K562 (cell line): ENCODE measurements at regions not wholly inside any gene's neighbourhood (a gene's known extent, or its start where the extent isn't known, plus 50 kb on each side); places are given as distances from the start of the nearest gene placed in this dataset.

Experiments
- ATAC-seq: fragments of 200-7000 bp; cut with Tn5 transposase; 3 replicates; pipeline ENCODE4 v1.9.1; 2020; ENCODE audit warnings: moderate library complexity
- BruUV-seq: library from RNA; stranded (reverse); fragments of 400-500 nt; replicated peaks from 2 replicates; lab custom pipeline; 2021; lab: Mats Ljungman, UMichigan
- CTCF ChIA-PET: fragments of 300-600 bp; formaldehyde crosslinking; extraction: SDS; loops from one replicate; lab custom pipeline; 2021; ENCODE audit warnings: low intra/inter-chr PET ratio; lab: Yijun Ruan, JAX
- POLR2A ChIA-PET: fragments of 300-600, 350-650 bp; sonication (Branson Sonifier 250); formaldehyde crosslinking; extraction: SDS; loops from one replicate; lab custom pipeline; 2021; ENCODE audit warnings: antibody characterized with exemption, inconsistent platforms; lab: Yijun Ruan, JAX
- DNase-seq, 4 experiments: peaks; one replicate each; pipeline versions ENCODE4 v3.0.0 to v3.0.0-alpha.2; 2011 to 2018; ENCODE audit warnings: low spot score in 3 of 4, mixed read lengths in 3 of 4; ENCODE audit errors: extremely low read depth in 1 of 4
- FAIRE-seq: peaks from 2 replicates; lab custom pipeline; 2011; peaks lifted over from hg19 to GRCh38; lab: Jason Lieb, UNC
- H2AFZ ChIP-seq: 2 replicates; pipeline ENCODE4 v1.6.0; 2011; ENCODE audit warnings: low read depth, low read length, control low read depth, inconsistent platforms
- H3K27ac ChIP-seq: fragments of 200-600 bp; 3 replicates; pipeline ENCODE4 v1.8.0; 2011; ENCODE audit warnings: low read depth, mild to moderate bottlenecking, control low read depth, inconsistent platforms, low read length, moderate library complexity, mixed read lengths; ENCODE audit errors: extremely low read depth
- H3K27me3 ChIP-seq, 2 experiments: fragments of 300-600 bp in 1 of 2; 2 replicates in 1 of 2; 3 replicates in 1 of 2; pipeline versions ENCODE4 v1.6.0 to v1.8.0; 2011; ENCODE audit warnings: inconsistent platforms in 2 of 2, low read length in 2 of 2, mild to moderate bottlenecking in 1 of 2, mixed read lengths in 1 of 2, moderate library complexity in 1 of 2; ENCODE audit not compliant: control insufficient read depth in 2 of 2, insufficient read depth in 2 of 2
- H3K36me3 ChIP-seq: fragments of 300-600 bp; 3 replicates; pipeline ENCODE4 v1.8.0; 2011; ENCODE audit warnings: mild to moderate bottlenecking, low read length, inconsistent platforms; ENCODE audit not compliant: control insufficient read depth, insufficient read depth
- H3K4me1 ChIP-seq, 2 experiments: fragments of 200-600 bp in 1 of 2; replicated peaks in 1 of 2; 2 replicates in 1 of 2; 3 replicates in 1 of 2; pipeline versions ENCODE4 v1.5.1 to v1.8.0; 2011; ENCODE audit warnings: inconsistent platforms in 2 of 2, low read length in 2 of 2, mild to moderate bottlenecking in 1 of 2, mixed read lengths in 1 of 2, moderate library complexity in 1 of 2; ENCODE audit not compliant: control insufficient read depth in 2 of 2, insufficient read depth in 2 of 2
- H3K4me2 ChIP-seq: 2 replicates; pipeline ENCODE4 v1.6.1; 2011; ENCODE audit warnings: low read length, control low read depth, inconsistent platforms, mixed read lengths; ENCODE audit not compliant: insufficient read depth
- H3K4me3 ChIP-seq: fragments of 200-600 bp; sonication (generic), shearing (Covaris generic); 2 replicates; pipeline ENCODE4 v1.5.1; 2016; ENCODE audit warnings: control low read depth, inconsistent platforms
- H3K79me2 ChIP-seq: fragments of 200-600 bp; 3 replicates; pipeline ENCODE4 v1.8.0; 2011; ENCODE audit warnings: low read length, inconsistent platforms; ENCODE audit not compliant: control insufficient read depth, insufficient read depth
- H3K9ac ChIP-seq, 2 experiments: 2 replicates each; pipeline versions ENCODE4 v1.6.0 to v1.6.1; 2011; ENCODE audit warnings: low read depth in 2 of 2, low read length in 2 of 2, control low read depth in 1 of 2, inconsistent platforms in 1 of 2, mild to moderate bottlenecking in 1 of 2, mixed read lengths in 1 of 2; ENCODE audit not compliant: insufficient read depth in 1 of 2
- H3K9me1 ChIP-seq: one replicate; pipeline ENCODE4 v1.6.0; 2011; ENCODE audit warnings: inconsistent platforms, mild to moderate bottlenecking, low read length, moderate library complexity; ENCODE audit not compliant: control insufficient read depth, insufficient read depth
- H3K9me3 ChIP-seq: replicated peaks from 2 replicates; pipeline ENCODE4 v1.5.1; 2011; ENCODE audit warnings: low read depth, low read length, inconsistent platforms; ENCODE audit not compliant: control insufficient read depth, insufficient read depth
- H4K20me1 ChIP-seq: replicated peaks from 2 replicates; pipeline ENCODE4 v1.6.1; 2011; ENCODE audit warnings: low read length, inconsistent platforms, mixed read lengths; ENCODE audit not compliant: control insufficient read depth, insufficient read depth
- EGR1 ChIP-seq: fragments of 450-650 bp; conservative IDR thresholded peaks from 2 replicates; pipeline ENCODE4 v1.6.1; 2017; ENCODE audit warnings: mild to moderate bottlenecking
- NFIC ChIP-seq: fragments of 450-650 bp; IDR thresholded peaks from 2 replicates; pipeline ENCODE4 v1.6.1; 2017; ENCODE audit warnings: mild to moderate bottlenecking, inconsistent platforms
- NFIX ChIP-seq: fragments of 250-450 bp; sonication (Bioruptor Pico); IDR thresholded peaks from 2 replicates; pipeline ENCODE4 v1.4.0; 2020; ENCODE audit warnings: low read depth, mild to moderate bottlenecking, moderate library complexity
- SP2 ChIP-seq: IDR thresholded peaks from 2 replicates; pipeline ENCODE4 v1.6.1; 2011; ENCODE audit warnings: mild to moderate bottlenecking, low read depth, low read length, moderate library complexity; ENCODE audit not compliant: poor library complexity, severe bottlenecking; ENCODE audit errors: extremely low read depth
- ZNF778 ChIP-seq: fragments of 450-650 bp; formaldehyde crosslinking; IDR thresholded peaks from 2 replicates; pipeline ENCODE4 v1.4.0; 2020; ENCODE audit warnings: mild to moderate bottlenecking, moderate library complexity
- WGBS: fragments of 100-300 bp; shearing (Covaris generic); methylation state at CpG from one replicate; pipeline ENCODE4 v1.1.6; 2016; ENCODE audit warnings: low coverage, mixed read lengths; ENCODE audit not compliant: insufficient coverage; ENCODE audit errors: missing lambda C conversion rate; 5-methylcytosine and 5-hydroxymethylcytosine counted together
- in situ Hi-C: fragments of 300-500 bp; cut with MboI; formaldehyde crosslinking; loops from 4 replicates; pipeline ENCODE4 v1.15.0; 2018; ENCODE audit warnings: inconsistent platforms, mixed read lengths
- intact Hi-C: fragments of 100-400 bp; cut with micrococcal nuclease; formaldehyde crosslinking; loops from 2 replicates; pipeline ENCODE4 v1.14.2; 2022

DNA sequence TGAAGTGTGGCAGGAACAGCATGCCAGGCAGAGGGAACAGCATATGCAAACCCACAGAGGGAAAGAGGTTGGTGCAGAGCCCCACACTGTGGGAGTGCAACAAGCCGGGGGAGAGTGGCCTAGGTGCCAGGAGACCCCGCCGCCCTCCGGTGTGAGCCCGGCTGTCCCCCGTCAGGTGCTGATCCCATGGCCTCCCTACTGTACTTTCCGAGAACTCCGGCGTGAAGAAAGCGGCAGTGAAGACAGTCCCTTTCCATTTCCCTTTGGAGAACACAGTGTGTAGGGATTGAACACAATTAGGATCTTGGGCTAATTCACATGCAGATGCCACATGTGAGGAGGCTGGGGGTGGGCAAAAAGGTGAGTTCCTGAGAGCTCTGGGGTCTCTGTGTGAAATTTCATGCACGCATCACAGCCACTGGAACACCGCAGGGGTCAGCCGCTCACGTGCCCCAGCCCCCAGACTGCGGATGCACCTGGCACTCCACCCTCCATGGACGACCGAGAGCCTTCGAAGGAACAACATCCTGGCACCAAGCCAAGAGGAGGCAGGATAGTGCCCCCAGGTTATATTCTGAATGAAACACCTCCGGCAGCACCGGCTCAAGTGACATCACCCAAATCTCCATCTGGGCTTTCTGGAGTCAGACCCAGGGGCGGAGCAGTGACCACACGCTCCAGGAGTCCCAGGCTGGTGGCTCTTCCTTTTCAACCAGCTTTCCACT is 82.1 kb upstream of the PPP2R2D start:
- ATAC-seq, result no peak
- in situ Hi-C loops, result no loop called here
- WGBS, result 2% methylated on average over 7 of the region's 22 CpGs

GRCh38 chr10:131819241-131820072 is 81.4 kb upstream of the PPP2R2D start:
- Histone ChIP-seq H3K36me3 (no peaks in the 10 kb centered on the region), H2AFZ (no peak overlapping the region), H3K4me3 (no peak overlapping the region), H3K79me2 (no peaks in the 10 kb centered on the region), H3K27ac (no peak overlapping the region), H3K27me3 (peaks cover 5 to 67% of the 10 kb centered on the region in 2 experiments; a peak in 3 of 5 replicates)
- no TSS peak for BruUV-seq
- in situ Hi-C loops, result no loop called here
- no peak for TF ChIP-seq ZNF778 (CRISPR knock-in tag)
- 0 out of 2 replicates have a peak, but pooled peaks have one; percentile 10 for TF ChIP-seq EGR1
- TF ChIP-seq, all 486 proteins: peak for 1
- Histone ChIP-seq H3K9ac (no peak overlapping the region), H3K4me2 (no peak overlapping the region), H3K9me3 (no peaks in the 10 kb centered on the region), H3K4me1 (peaks cover 0 to 7% of the 10 kb centered on the region in 2 experiments; a peak in 1 of 5 replicates), H3K9me1 (no peaks in the 10 kb centered on the region), H4K20me1 (no peaks in the 10 kb centered on the region)
- POLR2A ChIA-PET, result no interaction called here
- intact Hi-C loops, result no loop called here
- CTCF ChIA-PET, result no interaction called here
- no peak for ATAC-seq
- 3% methylated on average over 17 of the region's 25 CpGs for WGBS
- no peak for DNase-seq
- FAIRE-seq, result no peak

More for the DNA sequence above, 82.1 kb upstream of the PPP2R2D start:
- H3K79me2 ChIP-seq, result no peaks in the 10 kb centered on the region
- H3K36me3 ChIP-seq, result no peaks in the 10 kb centered on the region
- TF ChIP-seq NFIX (CRISPR knock-in tag), result peak; percentile 34; the same call in 1 of the 2 replicates
- TF ChIP-seq SP2, result no peak
- TF ChIP-seq NFIC, result peak; percentile 71
- POLR2A ChIA-PET, result no interaction called here
- no peaks in the 10 kb centered on the region for H4K20me1 ChIP-seq
- no peaks in the 10 kb centered on the region for H3K9me3 ChIP-seq
- H2AFZ ChIP-seq, result no peak overlapping the region
- no TSS peak for BruUV-seq
- 0 out of 5 replicates have a peak, but pooled peaks cover 0 to 4% of the 10 kb centered on the region in 2 experiments for H3K4me1 ChIP-seq
- H3K9me1 ChIP-seq, result no peaks in the 10 kb centered on the region
- intact Hi-C loops, result no loop called here
- no peak overlapping the region for H3K4me3 ChIP-seq
- CTCF ChIA-PET, result no interaction called here
- H3K4me2 ChIP-seq, result no peak overlapping the region
- DNase-seq (no peak), FAIRE-seq (no peak)
- H3K9ac ChIP-seq, result no peak overlapping the region
- no peak overlapping the region for H3K27ac ChIP-seq
- H3K27me3 ChIP-seq, result peaks cover 5 to 68% of the 10 kb centered on the region in 2 experiments; a peak in 3 of 5 replicates
